GM18951 (cell line): ENCODE measurements at regions not wholly inside any gene's neighbourhood (a gene's known extent, or its start where the extent isn't known, plus 50 kb on each side); places are given as distances from the start of the nearest gene placed in this dataset.

ENCODE experiments used
- POLR2A ChIP-seq: IDR thresholded peaks from 4 replicates; pipeline ENCODE4 v1.6.1; 2011; ENCODE audit warnings: mild to moderate bottlenecking; ENCODE audit not compliant: insufficient read length, insufficient read depth; ENCODE audit errors: extremely low read depth
- in situ Hi-C: fragments of 300-500 bp; cut with MboI; formaldehyde crosslinking; loops from one replicate; pipeline ENCODE4 v1.12.0; 2022; ENCODE audit warnings: low sequenced_read_pairs, mixed read lengths, inconsistent platforms; ENCODE audit not compliant: unreplicated experiment

DNA sequence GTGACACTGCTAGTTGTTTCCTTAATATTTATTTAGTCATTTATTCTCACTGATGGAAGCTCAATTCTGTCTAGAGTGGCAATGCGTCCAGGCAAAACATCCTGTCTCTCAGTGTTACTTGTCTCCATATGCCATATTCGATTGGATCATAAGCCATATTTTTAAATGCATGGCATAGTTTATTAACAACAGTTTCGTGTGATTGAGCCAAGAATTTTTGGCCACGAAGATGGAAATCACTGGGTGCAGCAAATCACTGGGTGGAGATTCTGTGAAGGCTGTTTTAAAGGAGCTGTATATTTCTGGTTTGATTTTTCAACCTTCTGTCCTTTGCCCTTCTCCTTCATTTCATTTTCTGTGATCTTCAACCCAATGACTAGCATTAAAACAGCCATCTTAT lies 205.2 kb downstream of the JRKL start:
- in situ Hi-C loops, result no loop called here
- no peak for TF ChIP-seq POLR2A

GRCh38 chr11:96607864-96608558 lies 218.2 kb downstream of the JRKL start:
- no peak for TF ChIP-seq POLR2A
- in situ Hi-C loops, result no loop called here

DNA sequence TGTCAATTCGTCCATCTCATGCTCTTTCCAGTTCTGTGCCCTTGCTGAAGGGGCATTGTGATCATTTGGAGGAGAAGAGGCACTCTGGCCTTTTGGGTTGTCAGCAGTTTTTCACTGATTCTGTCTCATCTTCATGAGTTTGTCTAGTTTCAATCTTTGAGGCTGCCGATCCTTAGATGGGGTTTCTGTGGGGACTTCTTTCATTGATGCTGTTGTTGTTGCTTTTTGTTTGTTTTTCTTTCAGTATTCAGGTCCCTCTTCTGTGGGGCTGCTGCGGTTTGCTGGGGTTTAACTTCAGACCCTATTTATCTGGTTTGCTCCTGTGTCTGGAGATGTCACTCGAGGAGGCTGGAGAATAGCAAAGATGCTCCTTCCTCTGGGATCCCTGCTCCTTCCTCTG lies 224.3 kb downstream of the JRKL start:
- in situ Hi-C loops, result no loop called here
- TF ChIP-seq POLR2A, result no peak

DNA sequence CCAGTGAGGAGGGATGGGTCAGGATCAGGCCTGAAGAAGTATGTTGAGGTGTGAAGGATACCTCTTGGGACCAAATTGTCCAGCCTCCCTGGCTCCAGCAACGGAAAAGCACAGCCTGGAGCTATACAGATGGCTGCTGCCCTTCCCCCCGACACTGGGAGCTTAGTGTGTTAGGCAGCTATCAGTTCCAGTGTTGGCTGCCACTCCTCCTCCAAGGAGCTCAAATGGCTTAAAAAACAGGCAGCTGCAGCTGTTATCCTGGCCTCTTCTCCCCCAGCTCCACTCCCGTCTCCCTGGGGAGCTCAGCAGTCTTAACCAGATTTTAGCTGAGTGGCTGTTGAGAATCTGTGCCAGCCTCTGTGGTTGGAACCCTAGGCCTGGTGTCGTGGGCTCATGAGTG lies 225.0 kb downstream of the JRKL start:
- in situ Hi-C loops, result no loop called here
- TF ChIP-seq POLR2A, result no peak

- in situ Hi-C loops, result no loop called here
- TF ChIP-seq POLR2A, result no peak
Observed at GRCh38 chr11:96620464-96621044, 230.7 kb downstream of the JRKL start.

DNA sequence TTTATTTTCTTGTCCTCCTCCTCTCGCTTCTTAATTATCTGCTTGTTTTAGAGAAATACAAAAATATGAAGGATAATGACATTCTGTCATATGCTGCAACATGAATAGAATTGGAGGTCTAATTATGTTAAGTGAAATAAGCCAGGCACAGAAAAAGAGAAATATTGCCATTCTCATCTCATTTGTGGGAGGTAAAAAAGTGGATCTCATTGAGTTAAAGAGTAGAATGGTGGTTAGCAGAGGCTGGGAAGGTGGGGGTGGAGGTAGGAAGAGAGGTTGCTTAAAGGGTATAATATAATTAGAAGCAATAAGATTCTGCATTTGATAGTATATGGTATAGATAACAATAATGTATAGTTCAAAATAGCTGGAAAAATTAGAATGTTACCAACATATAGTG lies 231.3 kb downstream of the JRKL start:
- in situ Hi-C loops, result no loop called here
- TF ChIP-seq POLR2A, result no peak

- in situ Hi-C loops, result no loop called here
- no peak for TF ChIP-seq POLR2A
Observed at GRCh38 chr11:96622026-96622634, 232.3 kb downstream of the JRKL start.

DNA sequence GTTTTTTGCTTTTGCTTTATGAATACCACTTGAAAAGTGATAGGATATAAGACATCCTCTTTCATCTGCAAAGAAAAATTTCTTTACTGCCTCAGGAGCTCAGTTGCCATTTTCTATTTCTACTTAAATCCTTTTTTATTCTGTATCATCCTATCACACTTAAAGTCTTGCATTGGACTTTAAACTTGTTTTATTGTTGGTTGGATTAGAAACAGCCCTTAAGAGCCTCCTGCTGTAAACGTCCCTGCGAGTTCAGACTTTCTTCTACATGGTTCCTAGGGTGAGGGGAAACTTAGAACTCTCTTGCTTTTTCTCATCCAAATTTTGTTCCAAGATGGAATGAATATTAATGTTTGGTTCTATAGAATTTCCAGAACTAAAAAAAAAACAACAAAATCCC lies 234.3 kb downstream of the JRKL start:
- in situ Hi-C loops, result no loop called here
- no peak for TF ChIP-seq POLR2A

GRCh38 chr11:96627376-96627775 lies 237.6 kb downstream of the JRKL start:
- TF ChIP-seq POLR2A, result no peak
- in situ Hi-C loops, result no loop called here

DNA sequence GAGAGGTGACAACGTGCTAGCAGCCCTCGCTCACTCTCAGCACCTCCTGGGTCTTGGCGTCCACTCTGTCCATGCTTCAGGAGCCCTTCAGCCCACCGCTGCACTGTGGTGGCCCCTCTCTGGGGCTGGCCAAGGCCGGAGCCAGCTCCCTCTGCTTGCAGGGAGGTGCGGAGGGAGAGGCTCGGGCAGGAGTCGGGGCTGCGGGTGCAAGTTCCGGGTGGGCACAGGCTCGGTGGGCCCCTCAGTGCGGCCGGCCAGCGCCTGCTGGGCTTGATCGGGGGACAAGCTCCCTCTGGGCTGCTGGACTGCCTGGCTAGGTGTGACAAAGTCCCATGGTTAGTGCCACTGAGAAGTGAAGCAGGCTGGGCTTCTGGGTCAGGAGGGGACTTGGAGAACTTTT lies 245.8 kb downstream of the JRKL start:
- TF ChIP-seq POLR2A, result no peak
- in situ Hi-C loops, result no loop called here

DNA sequence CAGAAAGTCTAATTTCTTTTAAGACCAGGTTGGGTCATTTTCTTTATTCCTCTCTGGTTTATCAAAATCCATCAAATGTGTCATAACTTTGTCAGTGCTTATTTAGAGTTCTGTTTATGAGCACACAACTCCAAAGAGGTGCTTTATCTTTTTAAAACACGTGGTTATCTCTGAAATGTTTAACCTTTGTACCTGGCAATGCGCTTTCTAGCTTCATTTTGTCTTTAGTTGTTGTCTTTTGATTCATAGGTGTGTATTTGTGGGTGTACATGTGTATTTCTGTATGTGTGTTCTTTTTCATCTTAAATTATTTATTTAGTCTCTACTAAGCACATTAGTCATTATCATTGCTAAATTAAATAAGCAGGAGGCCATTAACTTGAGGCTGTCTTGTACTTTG lies 251.4 kb downstream of the JRKL start:
- in situ Hi-C loops, result no loop called here
- TF ChIP-seq POLR2A, result no peak

DNA sequence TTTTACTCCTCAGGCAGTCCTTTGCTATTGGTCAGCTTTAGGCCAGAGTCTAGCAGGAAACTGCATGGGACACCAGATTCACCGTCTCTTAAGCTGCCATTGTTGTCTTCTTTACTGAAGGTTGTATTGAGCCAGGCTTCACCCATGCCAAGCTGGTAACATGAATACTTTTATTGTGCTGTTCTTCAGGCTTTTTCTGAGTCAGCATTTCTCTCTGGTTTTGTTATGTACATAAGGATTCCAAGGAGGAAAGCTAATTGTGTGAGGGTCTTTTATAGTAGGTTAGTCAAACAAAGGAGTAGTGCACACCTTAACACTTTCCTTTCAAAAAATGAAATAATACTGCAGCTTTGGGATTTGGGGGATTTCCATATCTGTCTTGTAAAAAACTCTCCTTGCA lies 252.8 kb downstream of the JRKL start:
- in situ Hi-C loops, result no loop called here
- TF ChIP-seq POLR2A, result no peak

GRCh38 chr11:96643173-96643572 lies 253.4 kb downstream of the JRKL start:
- in situ Hi-C loops, result no loop called here
- TF ChIP-seq POLR2A, result no peak

DNA sequence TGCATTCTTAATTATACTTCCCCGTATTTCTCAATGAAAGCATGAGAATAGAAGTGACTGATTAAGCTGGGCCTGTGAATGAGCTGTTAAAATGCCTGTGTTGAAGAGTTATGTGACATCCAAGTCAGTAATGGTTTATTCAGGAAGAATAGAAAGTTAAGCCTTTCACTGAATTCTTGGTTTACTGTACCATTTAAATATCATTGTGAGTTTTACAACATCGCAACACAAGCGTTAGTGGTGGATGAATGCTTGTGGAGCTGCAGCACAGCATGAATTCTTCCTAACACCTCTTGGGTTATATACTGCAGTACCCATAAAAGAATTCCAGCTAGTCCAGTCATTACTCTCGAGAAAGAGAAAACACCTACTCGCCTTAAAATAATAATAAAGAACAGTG lies 257.8 kb downstream of the JRKL start:
- TF ChIP-seq POLR2A, result no peak
- in situ Hi-C loops, result no loop called here
